Mesenchymal stem cell (in vitro differentiated cells and primary cell): ENCODE measurements at regions not wholly inside any gene's neighbourhood (a gene's known extent, or its start where the extent isn't known, plus 50 kb on each side); places are given as distances from the start of the nearest gene placed in this dataset.

Experiments
- DNase-seq: peaks from one replicate; pipeline ENCODE4 v3.0.0-alpha.2; 2013
- H2AFZ ChIP-seq: one replicate; pipeline ENCODE4 v1.6.1; 2013; ENCODE audit warnings: low read depth, mild to moderate bottlenecking, control low read depth, inconsistent platforms, low read length, moderate library complexity
- H2AK5ac ChIP-seq: 2 replicates; pipeline ENCODE4 v1.6.1; 2013; ENCODE audit warnings: low read length, moderate library complexity, mild to moderate bottlenecking, inconsistent platforms; ENCODE audit not compliant: severe bottlenecking
- H2BK120ac ChIP-seq: one replicate; pipeline ENCODE4 v1.6.1; 2013; ENCODE audit warnings: low read depth, mild to moderate bottlenecking, inconsistent platforms, low read length, moderate library complexity
- H2BK12ac ChIP-seq, 2 experiments: one replicate each; pipeline ENCODE4 v1.6.1; 2013; ENCODE audit warnings: inconsistent platforms in 2 of 2, low read length in 2 of 2, mild to moderate bottlenecking in 2 of 2, moderate library complexity in 2 of 2, control low read depth in 1 of 2
- H2BK15ac ChIP-seq: one replicate; pipeline ENCODE4 v1.6.1; 2013; ENCODE audit warnings: mild to moderate bottlenecking, low read depth, inconsistent platforms; ENCODE audit not compliant: poor library complexity, severe bottlenecking
- H2BK5ac ChIP-seq: 2 replicates; pipeline ENCODE4 v1.6.1; 2013; ENCODE audit warnings: low read depth, mild to moderate bottlenecking, low read length, control low read depth, inconsistent platforms; ENCODE audit not compliant: poor library complexity, severe bottlenecking
- H3K14ac ChIP-seq, 2 experiments: one replicate each; pipeline ENCODE4 v1.6.1; 2013; ENCODE audit warnings: inconsistent platforms in 2 of 2, low read length in 2 of 2, control low read depth in 1 of 2, mild to moderate bottlenecking in 1 of 2, moderate library complexity in 1 of 2
- H3K18ac ChIP-seq, 2 experiments: one replicate each; pipeline ENCODE4 v1.6.1; 2013; ENCODE audit warnings: inconsistent platforms in 2 of 2, low read length in 2 of 2, control low read depth in 1 of 2, low read depth in 1 of 2, mild to moderate bottlenecking in 1 of 2
- H3K23ac ChIP-seq, 2 experiments: one replicate each; pipeline ENCODE4 v1.6.1; 2013; ENCODE audit warnings: inconsistent platforms in 2 of 2, low read length in 2 of 2, mild to moderate bottlenecking in 2 of 2, moderate library complexity in 2 of 2, control low read depth in 1 of 2
- H3K27ac ChIP-seq: 2 replicates; pipeline ENCODE4 v1.5.1; 2013; ENCODE audit warnings: mild to moderate bottlenecking, moderate library complexity, low read length, control low read depth, inconsistent platforms; ENCODE audit not compliant: poor library complexity, severe bottlenecking
- H3K27me3 ChIP-seq, 2 experiments: 2 replicates each; pipeline versions ENCODE4 v1.6.1 to v1.7.0; 2013; ENCODE audit warnings: low read length in 2 of 2, mild to moderate bottlenecking in 2 of 2, moderate library complexity in 2 of 2, control low read depth in 1 of 2, inconsistent platforms in 1 of 2; ENCODE audit not compliant: control insufficient read depth in 1 of 2, insufficient read depth in 1 of 2
- H3K36me3 ChIP-seq, 2 experiments: 2 replicates each; pipeline versions ENCODE4 v1.6.1 to v1.7.0; 2013; ENCODE audit warnings: low read length in 2 of 2, control low read depth in 1 of 2, inconsistent platforms in 1 of 2, low read depth in 1 of 2, mild to moderate bottlenecking in 1 of 2; ENCODE audit not compliant: insufficient read depth in 2 of 2, control insufficient read depth in 1 of 2
- H3K4ac ChIP-seq, 2 experiments: one replicate each; pipeline ENCODE4 v1.6.1; 2013; ENCODE audit warnings: inconsistent platforms in 2 of 2, low read length in 2 of 2, mild to moderate bottlenecking in 2 of 2, moderate library complexity in 2 of 2, control low read depth in 1 of 2, low read depth in 1 of 2
- H3K4me1 ChIP-seq: 2 replicates; pipeline ENCODE4 v1.6.1; 2013; ENCODE audit warnings: low read depth, low read length, control low read depth; ENCODE audit not compliant: control insufficient read depth, insufficient read depth
- H3K4me2 ChIP-seq: 2 replicates; pipeline ENCODE4 v1.6.1; 2013; ENCODE audit warnings: low read length, mild to moderate bottlenecking, inconsistent platforms; ENCODE audit not compliant: poor library complexity, severe bottlenecking
- H3K4me3 ChIP-seq, 2 experiments: 2 replicates each; pipeline versions ENCODE4 v1.5.1 to v1.7.0; 2013; ENCODE audit warnings: low read length in 2 of 2, mild to moderate bottlenecking in 2 of 2, control low read depth in 1 of 2, low read depth in 1 of 2; ENCODE audit not compliant: insufficient read depth in 1 of 2
- H3K79me1 ChIP-seq: replicated peaks from 2 replicates; pipeline ENCODE4 v1.6.1; 2013; ENCODE audit warnings: mild to moderate bottlenecking, control low read depth, low read length, inconsistent platforms; ENCODE audit not compliant: poor library complexity, severe bottlenecking
- H3K9ac ChIP-seq: 2 replicates; pipeline ENCODE4 v1.7.0; 2013; ENCODE audit warnings: mild to moderate bottlenecking, low read length, moderate library complexity
- H3K9me3 ChIP-seq: 2 replicates; pipeline ENCODE4 v1.7.0; 2013; ENCODE audit warnings: mild to moderate bottlenecking, low read length; ENCODE audit not compliant: control insufficient read depth
- H4K8ac ChIP-seq: one replicate; pipeline ENCODE4 v1.6.1; 2013; ENCODE audit warnings: inconsistent platforms, mild to moderate bottlenecking, low read length, moderate library complexity
- H4K91ac ChIP-seq: one replicate; pipeline ENCODE4 v1.6.1; 2013; ENCODE audit warnings: mild to moderate bottlenecking, low read length, inconsistent platforms
- WGBS: methylation state at CpG from one replicate; pipeline ENCODE4 v1.1.7; 2013; ENCODE audit warnings: mixed read lengths; 5-methylcytosine and 5-hydroxymethylcytosine counted together

GRCh38 chr10:4243651-4244050 is 458.6 kb upstream of the KLF6 start:
- DNase-seq, result peak; percentile 97
- H2BK120ac ChIP-seq, result no peak overlapping the region
- no peak overlapping the region for H4K8ac ChIP-seq
- no peak overlapping the region for H3K23ac ChIP-seq
- H3K4me3 ChIP-seq, result peak overlapping the region in 1 of 2 experiments; percentile 71
- H3K27ac ChIP-seq, result peak overlapping the region; percentile 95
- no peak overlapping the region for H2AFZ ChIP-seq
- H4K91ac ChIP-seq, result no peak overlapping the region
- peak overlapping the region; percentile 96 for H3K9ac ChIP-seq
- no peaks in the 10 kb centered on the region for H3K27me3 ChIP-seq
- no peak overlapping the region for H3K14ac ChIP-seq
- no peak overlapping the region for H2AK5ac ChIP-seq
- H2BK12ac ChIP-seq, result no peak overlapping the region
- no peak overlapping the region for H2BK15ac ChIP-seq
- no peaks in the 10 kb centered on the region for H3K79me1 ChIP-seq
- H3K4me1 ChIP-seq, result peaks cover 2% of the 10 kb centered on the region
- no peak overlapping the region for H3K4ac ChIP-seq
- H3K18ac ChIP-seq, result no peak overlapping the region
- no CpG with 5 or more reads among the region's 1 CpG for WGBS
- H3K36me3 ChIP-seq, result no peaks in the 10 kb centered on the region
- H3K9me3 ChIP-seq, result no peaks in the 10 kb centered on the region
- H2BK5ac ChIP-seq, result no peak overlapping the region
- H3K4me2 ChIP-seq, result no peak overlapping the region

DNA sequence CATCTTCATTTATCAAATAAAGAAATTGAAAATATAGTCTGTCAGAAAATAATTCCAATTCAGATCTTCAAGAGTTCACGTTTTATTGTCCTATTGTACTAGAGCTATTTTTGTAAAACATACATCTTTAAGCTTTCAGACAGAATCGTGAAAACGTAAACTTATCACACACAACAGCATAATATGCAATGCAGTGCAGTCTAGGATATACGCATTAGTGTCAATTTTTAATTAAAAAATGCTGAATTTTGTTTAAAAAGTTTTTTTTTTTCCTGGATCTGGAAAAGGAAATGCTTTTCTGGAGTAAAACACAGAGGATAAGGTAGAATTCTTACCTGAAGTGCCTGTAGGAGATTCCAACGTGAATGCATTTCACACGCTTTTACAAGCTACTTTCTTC is 458.2 kb upstream of the KLF6 start:
- Histone ChIP-seq H3K14ac (no peak overlapping the region), H2BK120ac (no peak overlapping the region), H3K36me3 (no peaks in the 10 kb centered on the region), H2BK12ac (no peak overlapping the region), H2AK5ac (no peak overlapping the region), H3K79me1 (peaks cover under 1% of the 10 kb centered on the region), H3K27me3 (no peaks in the 10 kb centered on the region), H3K23ac (no peak overlapping the region), H4K8ac (no peak overlapping the region), H4K91ac (no peak overlapping the region), H2BK5ac (no peak overlapping the region), H3K4me3 (peak overlapping the region in 1 of 2 experiments; percentile 71), H3K9ac (peak overlapping the region; percentile 96), H2AFZ (no peak overlapping the region), H3K4ac (no peak overlapping the region), H3K18ac (no peak overlapping the region), H3K4me1 (peaks cover 2% of the 10 kb centered on the region), H3K27ac (peak overlapping the region; percentile 95), H2BK15ac (no peak overlapping the region), H3K9me3 (no peaks in the 10 kb centered on the region), H3K4me2 (no peak overlapping the region)
- no peak for DNase-seq
- WGBS, result 46% methylated on average over 1 of the region's 6 CpGs

DNA sequence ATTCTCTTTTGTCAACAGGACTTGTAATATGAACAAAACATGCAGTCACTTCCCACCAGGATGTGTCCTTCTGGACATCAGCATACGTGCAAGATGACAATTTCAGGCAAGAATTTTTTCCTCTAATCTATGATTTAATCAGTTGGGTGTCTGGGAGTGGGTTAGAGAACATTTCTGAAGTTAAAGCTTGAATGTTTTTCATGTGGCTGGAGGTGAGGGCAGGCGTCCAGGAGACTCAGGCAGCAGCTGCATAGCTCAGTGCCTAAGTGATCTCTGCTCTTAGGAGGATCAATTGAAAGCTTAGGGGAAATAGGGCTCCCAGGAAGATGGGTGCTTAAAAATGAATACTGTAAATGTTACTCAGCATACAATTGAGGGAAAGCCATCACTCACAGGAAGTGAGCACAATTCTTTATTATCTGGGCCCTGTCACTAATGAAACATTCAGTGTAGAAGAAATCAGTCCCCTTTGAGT is 457.6 kb upstream of the KLF6 start:
- Histone ChIP-seq H3K4me2 (no peak overlapping the region), H2AK5ac (peak overlapping the region; percentile 84), H2BK5ac (no peak overlapping the region), H3K14ac (no peak overlapping the region), H3K9ac (peak overlapping the region; percentile 96), H3K4me1 (peaks cover 3% of the 10 kb centered on the region), H3K27ac (peak overlapping the region; percentile 95), H2BK15ac (no peak overlapping the region), H3K9me3 (no peaks in the 10 kb centered on the region), H3K79me1 (peaks cover 2% of the 10 kb centered on the region), H3K4me3 (peak overlapping the region in 1 of 2 experiments; percentile 71), H3K4ac (peak overlapping the region in 1 of 2 experiments; percentile 82), H2BK12ac (peak overlapping the region in 1 of 2 experiments; percentile 49), H3K18ac (peak overlapping the region; percentile 45 to 69), H2BK120ac (no peak overlapping the region), H3K23ac (no peak overlapping the region), H3K36me3 (no peaks in the 10 kb centered on the region), H3K27me3 (no peaks in the 10 kb centered on the region), H2AFZ (no peak overlapping the region), H4K91ac (no peak overlapping the region), H4K8ac (no peak overlapping the region)
- 4% methylated on average over 1 of the region's 2 CpGs for WGBS
- peak; percentile 84 for DNase-seq

GRCh38 chr10:4241724-4242345 is 456.8 kb upstream of the KLF6 start:
- Histone ChIP-seq H2AFZ (no peak overlapping the region), H3K27ac (peak overlapping the region; percentile 95), H2BK120ac (peak overlapping the region; percentile 83), H3K27me3 (no peaks in the 10 kb centered on the region), H3K14ac (no peak overlapping the region), H3K4ac (peak overlapping the region in 1 of 2 experiments; percentile 17), H3K79me1 (peaks cover 2% of the 10 kb centered on the region), H3K4me1 (peaks cover 3% of the 10 kb centered on the region), H3K23ac (no peak overlapping the region), H3K9ac (peak overlapping the region; percentile 96), H3K9me3 (no peaks in the 10 kb centered on the region), H2BK15ac (no peak overlapping the region), H3K36me3 (no peaks in the 10 kb centered on the region), H4K91ac (no peak overlapping the region), H2BK12ac (peak overlapping the region in 1 of 2 experiments; percentile 49), H4K8ac (no peak overlapping the region), H3K4me2 (peak overlapping the region; percentile 31), H3K4me3 (peak overlapping the region in 1 of 2 experiments; percentile 71), H2AK5ac (peak overlapping the region; percentile 31), H3K18ac (peak overlapping the region; percentile 44 to 52), H2BK5ac (peak overlapping the region; percentile 71)
- DNase-seq, result peak; percentile 100
- WGBS, result 0% methylated on average over 5 of the region's 7 CpGs
